ENCODE measurements at regions not wholly inside any gene's neighbourhood (a gene's known extent, or its start where the extent isn't known, plus 50 kb on each side); places are given as distances from the start of the nearest gene placed in this dataset.

DNA sequence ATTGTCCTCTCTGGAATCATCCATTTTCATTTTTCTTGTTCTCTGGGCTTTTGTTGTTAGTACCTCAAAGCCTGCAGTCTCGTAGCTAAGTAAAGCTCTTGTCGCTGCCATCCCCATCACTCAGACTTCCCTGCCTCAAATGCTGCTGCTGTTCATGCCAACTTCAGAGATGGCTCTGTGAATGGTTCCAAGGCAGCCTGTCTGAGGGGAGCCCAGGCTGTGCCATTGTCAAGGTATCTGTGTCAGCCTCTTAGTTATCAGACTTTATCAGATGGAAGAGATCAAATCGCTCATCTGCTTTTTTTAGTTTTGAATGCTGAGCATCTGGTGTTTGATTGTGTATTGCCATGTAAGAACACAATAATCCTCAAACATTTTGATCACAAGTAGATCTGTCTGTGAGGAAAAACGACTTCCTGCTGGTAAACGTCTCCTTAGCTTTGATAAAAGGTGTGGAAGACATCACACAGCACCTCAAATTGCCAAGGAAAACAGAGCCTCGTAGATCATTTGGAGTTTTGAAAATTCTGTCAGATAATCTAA is 304.2 kb upstream of the ZC3H12C start:
- H3K4me3 ChIP-seq (ENCODE audit: low read depth, low read length) = no peak overlapping the region
- DNase-seq (ENCODE audit: low read depth) = no peak
- TF ChIP-seq MYC (IDR thresholded peaks at IDR 0.05; ENCODE audit: low read depth, low read length) = no peak
- TF ChIP-seq, protein P1, sequence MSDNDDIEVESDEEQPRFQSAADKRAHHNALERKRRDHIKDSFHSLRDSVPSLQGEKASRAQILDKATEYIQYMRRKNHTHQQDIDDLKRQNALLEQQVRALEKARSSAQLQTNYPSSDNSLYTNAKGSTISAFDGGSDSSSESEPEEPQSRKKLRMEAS (IDR thresholded peaks at IDR 0.05; ENCODE audit: low read depth, low read length) = no peak
- TF ChIP-seq POLR2A (IDR thresholded peaks at IDR 0.05; ENCODE audit: extremely low read depth, insufficient read length) = no peak
- TF ChIP-seq, protein P2, sequence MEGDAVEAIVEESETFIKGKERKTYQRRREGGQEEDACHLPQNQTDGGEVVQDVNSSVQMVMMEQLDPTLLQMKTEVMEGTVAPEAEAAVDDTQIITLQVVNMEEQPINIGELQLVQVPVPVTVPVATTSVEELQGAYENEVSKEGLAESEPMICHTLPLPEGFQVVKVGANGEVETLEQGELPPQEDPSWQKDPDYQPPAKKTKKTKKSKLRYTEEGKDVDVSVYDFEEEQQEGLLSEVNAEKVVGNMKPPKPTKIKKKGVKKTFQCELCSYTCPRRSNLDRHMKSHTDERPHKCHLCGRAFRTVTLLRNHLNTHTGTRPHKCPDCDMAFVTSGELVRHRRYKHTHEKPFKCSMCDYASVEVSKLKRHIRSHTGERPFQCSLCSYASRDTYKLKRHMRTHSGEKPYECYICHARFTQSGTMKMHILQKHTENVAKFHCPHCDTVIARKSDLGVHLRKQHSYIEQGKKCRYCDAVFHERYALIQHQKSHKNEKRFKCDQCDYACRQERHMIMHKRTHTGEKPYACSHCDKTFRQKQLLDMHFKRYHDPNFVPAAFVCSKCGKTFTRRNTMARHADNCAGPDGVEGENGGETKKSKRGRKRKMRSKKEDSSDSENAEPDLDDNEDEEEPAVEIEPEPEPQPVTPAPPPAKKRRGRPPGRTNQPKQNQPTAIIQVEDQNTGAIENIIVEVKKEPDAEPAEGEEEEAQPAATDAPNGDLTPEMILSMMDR (IDR thresholded peaks at IDR 0.05; ENCODE audit: low read depth, low read length) = no peak

DNA sequence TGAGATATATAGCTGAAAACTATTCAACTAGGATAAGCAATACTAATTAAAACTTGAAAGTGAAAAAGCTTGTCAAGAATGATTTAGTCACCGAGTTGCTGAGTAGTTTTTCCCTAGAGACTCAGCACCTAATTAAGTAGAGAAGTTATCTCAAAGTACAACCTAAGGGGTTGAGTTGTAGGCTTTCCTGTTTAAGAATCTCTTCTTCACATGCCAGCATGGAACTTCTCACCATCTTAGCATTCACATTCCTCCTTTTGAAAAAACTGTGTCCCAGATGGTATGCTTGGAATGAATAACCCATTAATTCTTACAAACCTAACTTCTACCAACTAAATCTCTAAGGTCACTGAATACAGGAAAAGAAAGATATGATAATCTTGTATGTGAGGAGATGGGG is 303.3 kb upstream of the ZC3H12C start:
- TF ChIP-seq POLR2A (IDR thresholded peaks at IDR 0.05; ENCODE audit: extremely low read depth, insufficient read length) = no peak
- TF ChIP-seq, protein P2 (IDR thresholded peaks at IDR 0.05; ENCODE audit: low read depth, low read length) = no peak
- TF ChIP-seq, protein P1 (IDR thresholded peaks at IDR 0.05; ENCODE audit: low read depth, low read length) = no peak
- TF ChIP-seq MYC (IDR thresholded peaks at IDR 0.05; ENCODE audit: low read depth, low read length) = no peak
- no peak overlapping the region for H3K4me3 ChIP-seq (ENCODE audit: low read depth, low read length)
- DNase-seq (ENCODE audit: low read depth) = no peak

DNA sequence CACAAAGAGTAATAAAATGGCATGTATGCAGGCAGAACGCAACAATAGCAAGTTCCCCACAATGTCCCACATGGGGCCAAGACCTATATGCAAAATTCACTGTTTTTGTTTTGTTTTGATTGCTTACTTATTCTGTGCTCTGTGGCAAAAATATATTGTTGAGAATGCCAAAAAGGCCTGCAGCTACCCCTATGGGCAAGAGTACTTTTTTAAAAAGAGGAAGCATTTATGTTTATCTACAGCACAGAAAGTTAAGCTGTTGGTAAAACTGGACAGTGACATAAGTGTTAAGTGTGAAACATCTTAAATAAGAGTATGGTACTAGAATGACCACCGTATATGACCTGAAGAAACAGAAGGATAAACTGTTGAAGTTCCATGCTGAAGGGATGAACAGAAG is 301.9 kb upstream of the ZC3H12C start:
- no peak for DNase-seq (ENCODE audit: low read depth)
- TF ChIP-seq, protein P1 (IDR thresholded peaks at IDR 0.05; ENCODE audit: low read depth, low read length) = no peak
- TF ChIP-seq, protein P2 (IDR thresholded peaks at IDR 0.05; ENCODE audit: low read depth, low read length) = no peak
- TF ChIP-seq MYC (IDR thresholded peaks at IDR 0.05; ENCODE audit: low read depth, low read length) = no peak
- no peak for TF ChIP-seq POLR2A (IDR thresholded peaks at IDR 0.05; ENCODE audit: extremely low read depth, insufficient read length)
- H3K4me3 ChIP-seq (ENCODE audit: low read depth, low read length) = no peak overlapping the region

DNA sequence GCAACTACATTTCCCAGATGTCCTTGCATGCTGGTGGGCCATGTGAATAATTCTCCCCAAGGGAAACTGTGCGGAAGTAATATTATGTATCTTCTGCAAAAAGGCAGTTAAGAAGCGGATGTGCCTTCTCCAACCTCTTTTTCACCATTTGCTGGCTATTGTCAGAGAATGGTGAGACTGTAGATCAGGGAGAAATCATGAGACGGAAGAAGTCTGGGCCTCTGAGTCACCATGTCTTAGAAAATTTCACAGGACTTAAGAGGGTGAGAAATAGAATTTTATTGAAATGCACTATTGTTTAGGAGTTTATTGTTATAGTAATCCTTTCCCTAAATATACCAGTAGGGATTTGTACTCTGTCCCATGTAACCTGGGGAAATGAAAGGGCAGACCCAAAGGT is 298.7 kb upstream of the ZC3H12C start:
- H3K4me3 ChIP-seq (ENCODE audit: low read depth, low read length) = no peak overlapping the region
- no peak for DNase-seq (ENCODE audit: low read depth)
- no peak for TF ChIP-seq POLR2A (IDR thresholded peaks at IDR 0.05; ENCODE audit: extremely low read depth, insufficient read length)
- no peak for TF ChIP-seq MYC (IDR thresholded peaks at IDR 0.05; ENCODE audit: low read depth, low read length)
- TF ChIP-seq, protein P2 (IDR thresholded peaks at IDR 0.05; ENCODE audit: low read depth, low read length) = no peak
- TF ChIP-seq, protein P1 (IDR thresholded peaks at IDR 0.05; ENCODE audit: low read depth, low read length) = no peak

DNA sequence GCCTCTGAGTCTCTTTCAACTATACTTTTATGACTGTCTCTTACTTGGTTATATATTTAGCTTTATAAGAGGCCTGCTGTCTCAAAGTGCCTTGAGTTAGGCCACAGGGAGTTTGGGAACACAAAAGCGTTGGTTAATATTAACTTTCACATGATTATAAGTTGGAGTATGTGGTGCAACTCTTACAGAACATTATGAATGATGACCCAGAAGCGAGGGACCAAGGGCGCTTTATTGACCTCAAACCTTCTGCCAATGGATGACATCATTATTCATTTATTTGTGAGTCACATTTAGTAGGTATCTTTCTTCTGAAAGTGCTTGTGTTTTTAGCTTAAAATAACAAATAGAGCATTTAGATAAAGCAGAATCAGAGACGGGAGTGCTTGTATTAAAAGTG is 298.0 kb upstream of the ZC3H12C start:
- DNase-seq (ENCODE audit: low read depth) = no peak
- H3K4me3 ChIP-seq (ENCODE audit: low read depth, low read length) = no peak overlapping the region
- TF ChIP-seq, protein P1 (IDR thresholded peaks at IDR 0.05; ENCODE audit: low read depth, low read length) = no peak
- TF ChIP-seq, protein P2 (IDR thresholded peaks at IDR 0.05; ENCODE audit: low read depth, low read length) = no peak
- TF ChIP-seq POLR2A (IDR thresholded peaks at IDR 0.05; ENCODE audit: extremely low read depth, insufficient read length) (no peak), MYC (IDR thresholded peaks at IDR 0.05; ENCODE audit: low read depth, low read length) (no peak)
